ENCODE measurements at regions not wholly inside any gene's neighbourhood (a gene's known extent, or its start where the extent isn't known, plus 50 kb on each side); places are given as distances from the start of the nearest gene placed in this dataset.

DNA sequence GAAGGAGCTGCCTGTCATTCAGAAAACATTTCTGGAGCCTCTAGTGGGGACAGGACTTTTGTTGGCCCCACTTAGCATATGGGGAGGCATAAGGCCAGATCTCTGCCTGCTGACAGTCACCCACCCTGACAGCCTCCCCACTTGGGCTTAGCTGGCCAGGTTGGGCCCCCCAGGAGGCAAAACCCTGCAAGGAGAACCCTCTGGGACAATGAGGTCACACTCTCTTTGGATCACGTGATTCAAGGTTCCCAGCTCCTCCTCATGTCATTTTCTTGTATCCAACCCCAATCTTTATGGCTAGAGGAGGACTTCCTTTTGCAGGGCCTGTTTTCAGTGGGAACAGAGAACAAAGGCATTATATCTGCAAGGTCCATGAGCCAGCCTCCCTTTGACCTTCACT, 60.0 kb downstream of the NAV1 start:
- intact Hi-C loops (cut with DNase I) = no loop called here
- Histone ChIP-seq H3K27me3 (ENCODE audit: control insufficient read depth, insufficient read depth, low read length) (no peaks in the 10 kb centered on the region), H3K9ac (ENCODE audit: low read length in 3 of 3) (no peak overlapping the region), H3K4me3 (ENCODE audit: low read length in 3 of 3) (no peak overlapping the region), H3K9me3 (ENCODE audit: control insufficient read depth in 2 of 3, insufficient read depth in 1 of 3, low read length in 3 of 3) (no peaks in the 10 kb centered on the region), H3K4me1 (ENCODE audit: control insufficient read depth in 2 of 3, insufficient read depth in 2 of 3, low read depth in 1 of 3, low read length in 3 of 3) (peaks cover 0 to 4% (median 0%) of the 10 kb centered on the region in 3 donors), H3K36me3 (ENCODE audit: control insufficient read depth in 2 of 3, insufficient read depth in 3 of 3, low read length in 3 of 3) (no peaks in the 10 kb centered on the region), H3K27ac (ENCODE audit: low read depth in 2 of 2, low read length in 2 of 2) (no peak overlapping the region)
- DNase-seq (no peak), FAIRE-seq (no peak)
- TF ChIP-seq CTCF (IDR thresholded peaks at IDR 0.05; ENCODE audit: borderline replicate concordance, extremely low read depth, insufficient read depth) = no peak

DNA sequence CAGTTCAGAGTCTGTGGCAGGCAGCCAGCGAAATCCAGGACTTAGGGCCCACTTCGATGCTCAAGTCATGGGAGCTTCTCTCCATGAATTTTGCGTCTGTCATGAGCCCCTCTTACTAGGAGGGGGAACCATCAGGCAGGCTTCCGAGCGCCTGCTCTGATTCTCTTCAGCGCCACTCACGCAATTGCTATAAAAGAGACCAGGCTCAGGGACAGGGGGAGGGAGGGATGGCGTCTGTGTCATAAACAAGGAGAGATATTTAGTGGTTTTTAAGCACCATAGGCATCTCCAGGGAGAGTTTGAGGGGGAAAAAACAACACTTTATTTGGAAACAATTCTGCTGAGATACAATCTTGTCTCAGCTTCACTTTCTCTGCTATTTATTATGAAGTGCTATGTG, 60.6 kb downstream of the NAV1 start:
- intact Hi-C loops (cut with DNase I) = no loop called here
- DNase-seq (no peak), FAIRE-seq (no peak)
- H3K27ac ChIP-seq (ENCODE audit: low read depth in 2 of 2, low read length in 2 of 2) = no peak overlapping the region
- peaks cover 0 to 4% (median 0%) of the 10 kb centered on the region in 3 donors for H3K4me1 ChIP-seq (ENCODE audit: control insufficient read depth in 2 of 3, insufficient read depth in 2 of 3, low read depth in 1 of 3, low read length in 3 of 3)
- H3K4me3 ChIP-seq (ENCODE audit: low read length in 3 of 3) = no peak overlapping the region
- H3K9ac ChIP-seq (ENCODE audit: low read length in 3 of 3) = no peak overlapping the region
- no peaks in the 10 kb centered on the region for H3K36me3 ChIP-seq (ENCODE audit: control insufficient read depth in 2 of 3, insufficient read depth in 3 of 3, low read length in 3 of 3)
- TF ChIP-seq CTCF (IDR thresholded peaks at IDR 0.05; ENCODE audit: borderline replicate concordance, extremely low read depth, insufficient read depth) = no peak
- no peaks in the 10 kb centered on the region for H3K9me3 ChIP-seq (ENCODE audit: control insufficient read depth in 2 of 3, insufficient read depth in 1 of 3, low read length in 3 of 3)
- H3K27me3 ChIP-seq (ENCODE audit: control insufficient read depth, insufficient read depth, low read length) = no peaks in the 10 kb centered on the region

DNA sequence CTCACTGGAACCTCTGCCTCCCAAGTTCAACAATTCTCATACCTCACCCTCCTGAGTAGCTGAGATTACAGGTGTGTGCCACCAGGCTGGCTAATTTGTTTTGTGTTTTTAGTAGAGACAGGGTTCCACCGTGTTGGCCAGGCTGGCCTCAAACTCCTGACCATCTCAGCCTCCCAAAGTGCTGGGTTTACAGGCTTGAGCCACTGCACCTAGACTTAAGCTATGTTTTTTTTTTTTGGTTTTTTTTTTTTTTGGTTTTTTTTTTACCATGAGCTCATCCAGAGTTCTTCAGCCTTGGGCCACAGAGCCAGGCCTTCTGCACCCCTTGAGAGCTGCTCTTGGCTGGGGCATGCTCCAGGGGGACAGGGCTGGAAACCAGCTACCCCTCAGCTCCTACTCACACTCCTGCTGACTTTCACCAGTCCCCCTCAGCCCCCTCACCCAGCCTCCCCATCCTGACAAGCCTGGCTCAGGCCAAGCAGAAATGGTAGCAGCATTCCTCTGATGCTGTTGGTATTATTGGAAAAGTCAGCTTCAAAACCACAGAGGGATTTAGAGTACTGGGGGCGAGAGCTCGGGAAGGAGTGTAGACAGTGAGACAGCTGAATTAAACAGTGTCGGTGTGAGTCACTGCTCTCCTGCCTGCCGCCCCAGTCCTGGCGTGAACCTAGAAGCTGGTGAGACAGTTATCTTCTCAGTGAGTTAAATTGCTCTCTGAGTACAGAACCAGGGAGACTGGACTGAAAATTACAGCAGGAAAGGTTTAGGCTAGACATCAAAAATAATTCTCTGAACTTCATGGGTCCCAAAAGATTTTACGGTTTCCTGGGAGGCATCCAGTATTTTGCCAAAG, 63.7 kb downstream of the NAV1 start:
- Histone ChIP-seq H3K9me3 (ENCODE audit: control insufficient read depth in 2 of 3, insufficient read depth in 1 of 3, low read length in 3 of 3) (no peaks in the 10 kb centered on the region), H3K9ac (ENCODE audit: low read length in 3 of 3) (no peak overlapping the region), H3K27me3 (ENCODE audit: control insufficient read depth, insufficient read depth, low read length) (no peaks in the 10 kb centered on the region), H3K36me3 (ENCODE audit: control insufficient read depth in 2 of 3, insufficient read depth in 3 of 3, low read length in 3 of 3) (no peaks in the 10 kb centered on the region), H3K27ac (ENCODE audit: low read depth in 2 of 2, low read length in 2 of 2) (no peak overlapping the region), H3K4me3 (ENCODE audit: low read length in 3 of 3) (no peak overlapping the region), H3K4me1 (ENCODE audit: control insufficient read depth in 2 of 3, insufficient read depth in 2 of 3, low read depth in 1 of 3, low read length in 3 of 3) (peaks cover 0 to 4% (median 0%) of the 10 kb centered on the region in 3 donors)
- FAIRE-seq (no peak), DNase-seq (no peak)
- intact Hi-C loops (cut with DNase I) = no loop called here
- TF ChIP-seq CTCF (IDR thresholded peaks at IDR 0.05; ENCODE audit: borderline replicate concordance, extremely low read depth, insufficient read depth) = no peak
